SK-N-SH (cell line): ENCODE measurements at regions not wholly inside any gene's neighbourhood (a gene's known extent, or its start where the extent isn't known, plus 50 kb on each side); places are given as distances from the start of the nearest gene placed in this dataset.

Experiments
- CTCF ChIA-PET: fragments of 300-600, 350-600 bp; formaldehyde crosslinking; extraction: SDS; loops from one replicate; lab custom pipeline; 2021; lab: Yijun Ruan, JAX
- POLR2A ChIA-PET: fragments of 350-600 bp; sonication (Branson Sonifier 250); formaldehyde crosslinking; extraction: SDS; loops from one replicate; lab custom pipeline; 2020; ENCODE audit warnings: antibody characterized with exemption, inconsistent platforms; lab: Yijun Ruan, JAX
- DNase-seq: peaks from one replicate; pipeline ENCODE4 v3.0.0; 2012
- H2AFZ ChIP-seq: fragments of 200-600 bp; sonication (generic); 2 replicates; pipeline ENCODE4 v1.8.1; 2016; ENCODE audit warnings: antibody characterized with exemption, mild to moderate bottlenecking, low read depth
- H3F3A ChIP-seq: fragments of 200-600 bp; sonication (generic); replicated peaks from 2 replicates; pipeline ENCODE3; 2016; ENCODE audit warnings: antibody characterized with exemption, mild to moderate bottlenecking; ENCODE audit not compliant: insufficient read depth
- H3K27ac ChIP-seq, 2 experiments: fragments of 200-500 bp in 1 of 2; fragments of 200-600 bp in 1 of 2; sonication (Bioruptor generic) in 1 of 2; sonication (generic), shearing (Covaris generic) in 1 of 2; 2 replicates each; pipeline versions ENCODE4 v1.5.1 to v1.6.1; 2014 to 2016; ENCODE audit warnings: low read depth in 2 of 2, inconsistent platforms in 1 of 2, low read length in 1 of 2, mild to moderate bottlenecking in 1 of 2, mixed read lengths in 1 of 2
- H3K27me3 ChIP-seq: fragments of 200-600 bp; sonication (generic), shearing (Covaris generic); 2 replicates; pipeline ENCODE4 v1.6.1; 2016; ENCODE audit warnings: mixed run types; ENCODE audit not compliant: insufficient read depth
- H3K36me3 ChIP-seq, 2 experiments: fragments of 200-500 bp in 1 of 2; fragments of 200-600 bp in 1 of 2; sonication (Bioruptor generic) in 1 of 2; sonication (generic) in 1 of 2; replicated peaks in 1 of 2; 2 replicates each; pipeline versions ENCODE3 to v1.5.1; 2014 to 2016; ENCODE audit warnings: low read length in 1 of 2, mild to moderate bottlenecking in 1 of 2; ENCODE audit not compliant: insufficient read depth in 2 of 2, control insufficient read depth in 1 of 2
- H3K4me1 ChIP-seq, 2 experiments: fragments of 200-500 bp in 1 of 2; fragments of 200-600 bp in 1 of 2; sonication (Bioruptor generic) in 1 of 2; sonication (generic), shearing (Covaris generic) in 1 of 2; 2 replicates each; pipeline versions ENCODE4 v1.5.1 to v1.6.1; 2014 to 2016; ENCODE audit warnings: low read depth in 1 of 2, low read length in 1 of 2, mixed run types in 1 of 2; ENCODE audit not compliant: insufficient read depth in 2 of 2, control insufficient read depth in 1 of 2
- H3K4me2 ChIP-seq: fragments of 200-600 bp; sonication (generic), shearing (Covaris generic); 2 replicates; pipeline ENCODE4 v1.6.1; 2017; ENCODE audit warnings: mixed run types
- H3K4me3 ChIP-seq, 2 experiments: fragments of 200-500 bp in 1 of 2; fragments of 200-600 bp in 1 of 2; sonication (Bioruptor generic) in 1 of 2; sonication (generic), shearing (Covaris generic) in 1 of 2; 2 replicates each; pipeline versions ENCODE4 v1.5.1 to v1.8.1; 2014 to 2016; ENCODE audit warnings: low read depth in 2 of 2, inconsistent platforms in 1 of 2, low read length in 1 of 2, mild to moderate bottlenecking in 1 of 2, mixed read lengths in 1 of 2, moderate library complexity in 1 of 2
- H3K79me2 ChIP-seq: fragments of 200-600 bp; sonication (generic); 2 replicates; pipeline ENCODE4 v1.8.1; 2017; ENCODE audit warnings: mild to moderate bottlenecking; ENCODE audit not compliant: insufficient read depth
- H3K9ac ChIP-seq: fragments of 200-600 bp; sonication (generic); 2 replicates; pipeline ENCODE4 v1.6.1; 2017; ENCODE audit warnings: mixed run types
- H3K9me2 ChIP-seq: fragments of 200-600 bp; sonication (generic); 2 replicates; pipeline ENCODE4 v1.6.1; 2017; ENCODE audit warnings: mixed run types
- H3K9me3 ChIP-seq: fragments of 200-600 bp; sonication (generic); 2 replicates; pipeline ENCODE4 v1.6.1; 2017; ENCODE audit warnings: mixed run types, mild to moderate bottlenecking, moderate library complexity
- H4K20me1 ChIP-seq: fragments of 200-600 bp; sonication (generic); 2 replicates; pipeline ENCODE4 v1.6.1; 2017; ENCODE audit warnings: mild to moderate bottlenecking, mixed run types; ENCODE audit not compliant: insufficient read depth
- ELF1 ChIP-seq: IDR thresholded peaks from 2 replicates; pipeline ENCODE4 v1.4.0; 2012
- FOSL2 ChIP-seq: IDR thresholded peaks from 2 replicates; pipeline ENCODE4 v1.4.0; 2012; ENCODE audit warnings: low read depth, mild to moderate bottlenecking, moderate library complexity, borderline replicate concordance
- FOXJ3 ChIP-seq: sonication (generic); formaldehyde crosslinking; IDR thresholded peaks from 2 replicates; pipeline ENCODE4 v1.5.1; 2020; ENCODE audit warnings: mild to moderate bottlenecking, missing genetic modification reagents
- GATA2 ChIP-seq: sonication (generic); formaldehyde crosslinking; IDR thresholded peaks from 2 replicates; pipeline ENCODE4 v1.5.0; 2020; ENCODE audit warnings: mild to moderate bottlenecking, missing genetic modification reagents
- NRF1 ChIP-seq: IDR thresholded peaks from 2 replicates; pipeline ENCODE4 v1.6.1; 2012; ENCODE audit warnings: low read depth, mild to moderate bottlenecking, low read length
- RAD21 ChIP-seq: IDR thresholded peaks from 2 replicates; pipeline ENCODE4 v1.6.1; 2012; ENCODE audit warnings: mild to moderate bottlenecking, low read length
- RCOR1 ChIP-seq: fragments of 150-350 bp; IDR thresholded peaks from 2 replicates; pipeline ENCODE4 v1.6.1; 2017; ENCODE audit warnings: antibody characterized with exemption, low read length
- RXRA ChIP-seq: IDR thresholded peaks from 2 replicates; pipeline ENCODE4 v1.4.0; 2012; ENCODE audit warnings: low read depth, mild to moderate bottlenecking, borderline replicate concordance
- SIN3A ChIP-seq: IDR thresholded peaks from 2 replicates; pipeline ENCODE4 v1.6.1; 2012; ENCODE audit warnings: low read depth, mild to moderate bottlenecking, low read length, moderate library complexity, borderline replicate concordance
- YY1 ChIP-seq: IDR thresholded peaks from 2 replicates; pipeline ENCODE4 v1.4.0; 2012; ENCODE audit warnings: low read depth, mild to moderate bottlenecking
- WGBS: methylation state at CpG from one replicate; pipeline ENCODE4 v1.1.6; 2017; ENCODE audit warnings: low lambda C conversion rate; 5-methylcytosine and 5-hydroxymethylcytosine counted together
- TF ChIP-seq, protein P1 (sequence below): IDR thresholded peaks from 2 replicates; pipeline ENCODE4 v1.4.0; 2012; ENCODE audit warnings: low read depth, borderline replicate concordance
- TF ChIP-seq, protein P2 (sequence below): IDR thresholded peaks from 2 replicates; pipeline ENCODE4; 2012
- TF ChIP-seq, protein P3 (sequence below): fragments of 200-600 bp; sonication (generic); IDR thresholded peaks from 2 replicates; pipeline ENCODE4 v1.6.1; 2017; ENCODE audit warnings: antibody characterized with exemption, mild to moderate bottlenecking, moderate library complexity
- TF ChIP-seq, protein P4 (sequence below): IDR thresholded peaks from 2 replicates; pipeline ENCODE4 v1.4.0; 2012; ENCODE audit warnings: low read depth

DNA sequence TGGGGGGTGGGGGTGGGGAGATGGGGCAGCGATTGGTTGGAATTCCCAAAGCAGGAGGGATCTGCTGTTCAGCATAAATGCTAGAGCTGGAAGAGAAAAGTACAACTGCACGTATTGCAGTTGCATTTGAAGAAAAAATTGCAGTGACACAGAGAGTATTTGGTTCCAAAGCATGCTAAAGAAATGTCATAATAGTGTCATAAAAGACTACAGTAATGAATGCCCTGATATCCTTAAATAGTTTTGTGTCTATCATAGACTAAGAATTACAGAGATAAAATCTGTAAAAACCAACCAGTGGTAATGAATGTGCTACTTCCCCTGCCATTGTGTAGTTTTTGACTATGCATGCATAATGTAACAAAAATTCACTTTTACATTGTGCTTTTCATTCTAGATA is 693.6 kb upstream of the SLC35B3 start:
- TF ChIP-seq, protein P1, sequence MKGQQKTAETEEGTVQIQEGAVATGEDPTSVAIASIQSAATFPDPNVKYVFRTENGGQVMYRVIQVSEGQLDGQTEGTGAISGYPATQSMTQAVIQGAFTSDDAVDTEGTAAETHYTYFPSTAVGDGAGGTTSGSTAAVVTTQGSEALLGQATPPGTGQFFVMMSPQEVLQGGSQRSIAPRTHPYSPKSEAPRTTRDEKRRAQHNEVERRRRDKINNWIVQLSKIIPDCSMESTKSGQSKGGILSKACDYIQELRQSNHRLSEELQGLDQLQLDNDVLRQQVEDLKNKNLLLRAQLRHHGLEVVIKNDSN, result no peak
- TF ChIP-seq ELF1 (no peak), FOSL2 (no peak), FOXJ3 (CRISPR knock-in tag) (no peak), RAD21 (no peak), SIN3A (no peak), RCOR1 (no peak), RXRA (no peak), GATA2 (CRISPR knock-in tag) (no peak), NRF1 (no peak), YY1 (no peak)
- TF ChIP-seq, protein P2, sequence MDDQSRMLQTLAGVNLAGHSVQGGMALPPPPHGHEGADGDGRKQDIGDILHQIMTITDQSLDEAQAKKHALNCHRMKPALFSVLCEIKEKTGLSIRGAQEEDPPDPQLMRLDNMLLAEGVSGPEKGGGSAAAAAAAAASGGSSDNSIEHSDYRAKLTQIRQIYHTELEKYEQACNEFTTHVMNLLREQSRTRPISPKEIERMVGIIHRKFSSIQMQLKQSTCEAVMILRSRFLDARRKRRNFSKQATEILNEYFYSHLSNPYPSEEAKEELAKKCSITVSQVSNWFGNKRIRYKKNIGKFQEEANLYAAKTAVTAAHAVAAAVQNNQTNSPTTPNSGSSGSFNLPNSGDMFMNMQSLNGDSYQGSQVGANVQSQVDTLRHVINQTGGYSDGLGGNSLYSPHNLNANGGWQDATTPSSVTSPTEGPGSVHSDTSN, result no peak
- TF ChIP-seq, protein P3, sequence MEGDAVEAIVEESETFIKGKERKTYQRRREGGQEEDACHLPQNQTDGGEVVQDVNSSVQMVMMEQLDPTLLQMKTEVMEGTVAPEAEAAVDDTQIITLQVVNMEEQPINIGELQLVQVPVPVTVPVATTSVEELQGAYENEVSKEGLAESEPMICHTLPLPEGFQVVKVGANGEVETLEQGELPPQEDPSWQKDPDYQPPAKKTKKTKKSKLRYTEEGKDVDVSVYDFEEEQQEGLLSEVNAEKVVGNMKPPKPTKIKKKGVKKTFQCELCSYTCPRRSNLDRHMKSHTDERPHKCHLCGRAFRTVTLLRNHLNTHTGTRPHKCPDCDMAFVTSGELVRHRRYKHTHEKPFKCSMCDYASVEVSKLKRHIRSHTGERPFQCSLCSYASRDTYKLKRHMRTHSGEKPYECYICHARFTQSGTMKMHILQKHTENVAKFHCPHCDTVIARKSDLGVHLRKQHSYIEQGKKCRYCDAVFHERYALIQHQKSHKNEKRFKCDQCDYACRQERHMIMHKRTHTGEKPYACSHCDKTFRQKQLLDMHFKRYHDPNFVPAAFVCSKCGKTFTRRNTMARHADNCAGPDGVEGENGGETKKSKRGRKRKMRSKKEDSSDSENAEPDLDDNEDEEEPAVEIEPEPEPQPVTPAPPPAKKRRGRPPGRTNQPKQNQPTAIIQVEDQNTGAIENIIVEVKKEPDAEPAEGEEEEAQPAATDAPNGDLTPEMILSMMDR, result no peak
- TF ChIP-seq, protein P4, sequence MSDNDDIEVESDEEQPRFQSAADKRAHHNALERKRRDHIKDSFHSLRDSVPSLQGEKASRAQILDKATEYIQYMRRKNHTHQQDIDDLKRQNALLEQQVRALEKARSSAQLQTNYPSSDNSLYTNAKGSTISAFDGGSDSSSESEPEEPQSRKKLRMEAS, result no peak
- TF ChIP-seq, all 33 proteins: peak for 0
- DNase-seq, result no peak
- 6% methylated on average over 2 of the region's 2 CpGs for WGBS
- Histone ChIP-seq H3K36me3 (no peaks in the 10 kb centered on the region), H3K9ac (no peak overlapping the region), H3K4me2 (no peak overlapping the region), H3K9me3 (no peaks in the 10 kb centered on the region), H3K79me2 (no peaks in the 10 kb centered on the region), H3K27ac (no peak overlapping the region), H3K4me1 (no peaks in the 10 kb centered on the region), H3K4me3 (no peak overlapping the region), H4K20me1 (no peaks in the 10 kb centered on the region), H2AFZ (no peak overlapping the region), H3F3A (peaks cover 8% of the 10 kb centered on the region), H3K27me3 (no peaks in the 10 kb centered on the region), H3K9me2 (no peaks in the 10 kb centered on the region; the same call in 1 of the 2 replicates)
- ChIA-PET POLR2A (no interaction called here), CTCF (no interaction called here)
